ENCODE measurements at regions not wholly inside any gene's neighbourhood (a gene's known extent, or its start where the extent isn't known, plus 50 kb on each side); places are given as distances from the start of the nearest gene placed in this dataset.

DNA sequence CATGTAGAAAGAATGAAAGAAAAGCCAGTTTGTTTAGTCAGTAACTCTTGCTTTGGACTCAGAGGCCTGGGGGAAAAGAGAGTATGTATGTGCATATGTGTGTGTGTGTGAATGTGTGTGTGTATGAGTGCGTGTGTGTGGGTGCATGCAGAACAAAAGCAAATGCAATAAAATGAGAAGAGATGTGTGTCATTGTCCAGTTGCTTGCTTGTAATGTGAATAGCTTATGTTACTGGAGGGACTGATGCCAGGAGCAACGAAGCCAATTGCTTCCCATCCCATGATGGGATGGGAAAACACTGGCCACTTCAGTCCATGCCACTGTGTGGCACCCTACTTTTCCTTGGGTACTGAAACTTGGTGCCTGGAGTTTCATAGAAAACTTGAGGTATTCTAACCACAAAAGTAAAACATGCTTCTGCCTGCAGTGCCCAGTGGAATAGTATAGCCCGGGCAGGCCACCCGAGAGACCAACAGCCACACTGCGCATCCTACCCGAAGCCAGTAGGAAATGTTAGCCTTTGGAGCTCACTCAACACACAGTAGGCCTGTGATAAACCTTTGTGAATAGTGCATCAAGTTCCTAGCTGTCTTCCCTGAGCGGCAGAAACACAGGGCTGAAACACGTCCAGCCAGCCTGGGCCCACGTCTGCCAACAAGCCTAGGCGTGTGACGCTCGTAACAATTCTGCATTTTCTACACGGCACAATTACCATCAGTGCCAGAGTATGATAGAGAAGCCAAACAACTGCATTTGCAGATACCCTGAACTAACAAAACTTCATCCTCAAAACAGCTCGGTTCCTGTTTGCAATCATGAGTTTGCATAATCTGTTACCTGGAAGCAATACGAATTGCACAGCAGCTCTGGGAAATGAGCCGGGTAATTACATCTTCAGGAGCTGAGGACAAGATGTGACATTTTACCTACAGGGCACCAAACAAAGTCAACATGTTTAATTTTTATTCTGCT, 198.1 kb downstream of the SYK start:
- no peaks in the 10 kb centered on the region for H3K79me2 ChIP-seq (ENCODE audit: insufficient read depth)
- no peak overlapping the region for H2AFZ ChIP-seq (ENCODE audit: low read depth)
- no peak overlapping the region for H3K4me3 ChIP-seq (ENCODE audit: low read depth in 2 of 2, low read length in 1 of 2)
- TF ChIP-seq JUND (IDR thresholded peaks at IDR 0.05) (no peak), EP300 (IDR thresholded peaks at IDR 0.05; ENCODE audit: borderline replicate concordance in 1 of 2, low read depth in 1 of 2, low read length in 1 of 2) (no peak), TCF12 (IDR thresholded peaks at IDR 0.05) (no peak)
- WGBS (ENCODE audit: low lambda C conversion rate) = 80% methylated on average over 11 of the region's 16 CpGs
- H3K9ac ChIP-seq = no peak overlapping the region
- no peaks in the 10 kb centered on the region for H3K36me3 ChIP-seq (replicated peaks in 1 of 2; ENCODE audit: control insufficient read depth in 1 of 2, insufficient read depth in 2 of 2, low read length in 1 of 2)
- no peaks in the 10 kb centered on the region for H3K9me3 ChIP-seq
- no peaks in the 10 kb centered on the region for H4K20me1 ChIP-seq (ENCODE audit: insufficient read depth)
- no peaks in the 10 kb centered on the region; a peak in 1 of 4 replicates for H3K4me1 ChIP-seq (ENCODE audit: control insufficient read depth in 1 of 2, insufficient read depth in 2 of 2, low read depth in 1 of 2, low read length in 1 of 2)
- no peaks in the 10 kb centered on the region for H3F3A ChIP-seq (replicated peaks; ENCODE audit: insufficient read depth)
- H3K4me2 ChIP-seq = no peak overlapping the region
- POLR2A ChIA-PET = no interaction called here
- no peak overlapping the region for H3K27ac ChIP-seq (ENCODE audit: low read depth in 2 of 2, low read length in 1 of 2)
- H3K9me2 ChIP-seq = no peaks in the 10 kb centered on the region
- CTCF ChIA-PET = interaction anchor here (1.2 kb wide), 1 partner anchor 85 kb away, joined by 4 read pairs; no protein-coding TSS in a partner anchor
- no peak for DNase-seq
- no peaks in the 10 kb centered on the region for H3K27me3 ChIP-seq (ENCODE audit: insufficient read depth)

DNA sequence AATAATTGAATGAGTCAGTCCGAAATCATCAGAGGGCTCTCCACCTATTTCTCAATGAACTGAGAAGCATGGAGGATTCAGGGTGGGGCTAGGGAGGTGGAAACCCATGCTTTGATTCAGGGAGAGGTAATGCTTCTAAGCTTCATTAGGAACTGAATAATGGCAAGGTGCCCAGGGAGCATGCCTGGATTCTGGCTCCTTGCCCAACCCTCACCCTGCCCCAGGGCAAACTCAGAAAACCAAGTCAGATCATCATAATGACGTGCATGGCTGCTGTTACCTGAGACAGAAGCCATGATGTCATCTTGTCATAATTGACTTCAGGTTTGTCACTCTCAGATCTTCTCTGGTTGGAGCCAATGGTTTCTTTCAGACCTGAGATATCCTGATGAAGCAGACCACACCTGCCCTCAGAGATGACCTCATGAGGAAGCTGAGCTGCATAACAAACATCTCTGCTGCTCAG, 199.6 kb downstream of the SYK start:
- H3K36me3 ChIP-seq (replicated peaks in 1 of 2; ENCODE audit: control insufficient read depth in 1 of 2, insufficient read depth in 2 of 2, low read length in 1 of 2) = no peaks in the 10 kb centered on the region
- H3K9me2 ChIP-seq = no peaks in the 10 kb centered on the region
- no peaks in the 10 kb centered on the region for H4K20me1 ChIP-seq (ENCODE audit: insufficient read depth)
- H3K27ac ChIP-seq (ENCODE audit: low read depth in 2 of 2, low read length in 1 of 2) = no peak overlapping the region
- no peak overlapping the region for H3K4me3 ChIP-seq (ENCODE audit: low read depth in 2 of 2, low read length in 1 of 2)
- no peaks in the 10 kb centered on the region; a peak in 1 of 4 replicates for H3K4me1 ChIP-seq (ENCODE audit: control insufficient read depth in 1 of 2, insufficient read depth in 2 of 2, low read depth in 1 of 2, low read length in 1 of 2)
- 29% methylated on average over 2 of the region's 2 CpGs for WGBS (ENCODE audit: low lambda C conversion rate)
- no peak overlapping the region for H3K9ac ChIP-seq
- ChIA-PET CTCF (interaction anchor here (1.2 to 1.3 kb wide), 3 partner anchors 10 to 86 kb away, joined by 3 to 4 read pairs (median 3); no protein-coding TSS in a partner anchor), POLR2A (no interaction called here)
- H3F3A ChIP-seq (replicated peaks; ENCODE audit: insufficient read depth) = no peaks in the 10 kb centered on the region
- TF ChIP-seq NFIC (IDR thresholded peaks at IDR 0.05; ENCODE audit: borderline replicate concordance) (peak; percentile 49; the same call in 1 of the 2 replicates), SIN3A (IDR thresholded peaks at IDR 0.05; ENCODE audit: borderline replicate concordance, low read depth, low read length) (no peak)
- H3K9me3 ChIP-seq = no peaks in the 10 kb centered on the region
- H3K4me2 ChIP-seq = no peak overlapping the region
- peak; percentile 32 for DNase-seq
- H3K27me3 ChIP-seq (ENCODE audit: insufficient read depth) = no peaks in the 10 kb centered on the region
- H2AFZ ChIP-seq (ENCODE audit: low read depth) = no peak overlapping the region
- no peaks in the 10 kb centered on the region for H3K79me2 ChIP-seq (ENCODE audit: insufficient read depth)

DNA sequence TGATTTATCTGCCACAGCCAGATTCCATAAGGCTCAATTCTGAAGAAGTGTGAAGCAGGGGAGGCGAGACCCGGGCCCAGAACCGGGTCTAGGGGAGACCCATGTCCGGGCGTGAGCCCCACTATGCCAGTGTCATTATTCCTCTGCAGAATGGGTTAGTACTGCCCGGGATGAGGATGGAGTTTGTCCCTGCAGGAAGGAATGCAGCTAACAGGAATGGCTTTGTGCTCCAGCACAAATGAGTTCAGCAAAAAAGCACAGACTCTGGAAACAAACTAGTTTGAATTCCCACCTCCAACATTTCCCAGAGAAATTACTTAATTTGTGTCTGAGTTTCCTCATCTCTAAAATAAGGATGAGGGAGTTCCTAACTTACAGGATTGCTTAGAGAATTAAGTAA, 202.9 kb downstream of the SYK start:
- no peak for DNase-seq
- H3K9me2 ChIP-seq = no peaks in the 10 kb centered on the region
- no peaks in the 10 kb centered on the region for H3F3A ChIP-seq (replicated peaks; ENCODE audit: insufficient read depth)
- POLR2A ChIA-PET = no interaction called here
- no peaks in the 10 kb centered on the region for H3K9me3 ChIP-seq
- H3K4me1 ChIP-seq (ENCODE audit: control insufficient read depth in 1 of 2, insufficient read depth in 2 of 2, low read depth in 1 of 2, low read length in 1 of 2) = no peaks in the 10 kb centered on the region; a peak in 1 of 4 replicates
- no peaks in the 10 kb centered on the region for H3K27me3 ChIP-seq (ENCODE audit: insufficient read depth)
- no peak overlapping the region for H3K4me2 ChIP-seq
- H2AFZ ChIP-seq (ENCODE audit: low read depth) = no peak overlapping the region
- no peak overlapping the region for H3K4me3 ChIP-seq (ENCODE audit: low read depth in 2 of 2, low read length in 1 of 2)
- CTCF ChIA-PET = interaction anchor here (0.7 to 1.3 kb wide), 2 partner anchors 10 to 863 kb away, joined by 3 read pairs; no protein-coding TSS in a partner anchor
- H3K9ac ChIP-seq = no peak overlapping the region
- 61% methylated on average over 5 of the region's 6 CpGs for WGBS (ENCODE audit: low lambda C conversion rate)
- no peaks in the 10 kb centered on the region for H3K36me3 ChIP-seq (replicated peaks in 1 of 2; ENCODE audit: control insufficient read depth in 1 of 2, insufficient read depth in 2 of 2, low read length in 1 of 2)
- no peak overlapping the region for H3K27ac ChIP-seq (ENCODE audit: low read depth in 2 of 2, low read length in 1 of 2)
- H3K79me2 ChIP-seq (ENCODE audit: insufficient read depth) = no peaks in the 10 kb centered on the region
- no peaks in the 10 kb centered on the region for H4K20me1 ChIP-seq (ENCODE audit: insufficient read depth)
- TF ChIP-seq RCOR1 (IDR thresholded peaks at IDR 0.05; ENCODE audit: low read length) (no peak), TAF1 (IDR thresholded peaks at IDR 0.05; ENCODE audit: borderline replicate concordance, low read depth, low read length) (no peak), ELF1 (IDR thresholded peaks at IDR 0.05) (no peak), JUND (IDR thresholded peaks at IDR 0.05) (no peak), GATA2 (CRISPR knock-in tag; IDR thresholded peaks at IDR 0.05) (no peak), RAD21 (IDR thresholded peaks at IDR 0.05; ENCODE audit: low read length) (no peak), USF2 (IDR thresholded peaks at IDR 0.05; ENCODE audit: borderline replicate concordance, low read depth, low read length) (no peak), POLR2AphosphoS5 (IDR thresholded peaks at IDR 0.05; ENCODE audit: low read depth, low read length) (no peak), GABPA (IDR thresholded peaks at IDR 0.05; ENCODE audit: low read depth) (no peak)
- TF ChIP-seq, protein P1, sequence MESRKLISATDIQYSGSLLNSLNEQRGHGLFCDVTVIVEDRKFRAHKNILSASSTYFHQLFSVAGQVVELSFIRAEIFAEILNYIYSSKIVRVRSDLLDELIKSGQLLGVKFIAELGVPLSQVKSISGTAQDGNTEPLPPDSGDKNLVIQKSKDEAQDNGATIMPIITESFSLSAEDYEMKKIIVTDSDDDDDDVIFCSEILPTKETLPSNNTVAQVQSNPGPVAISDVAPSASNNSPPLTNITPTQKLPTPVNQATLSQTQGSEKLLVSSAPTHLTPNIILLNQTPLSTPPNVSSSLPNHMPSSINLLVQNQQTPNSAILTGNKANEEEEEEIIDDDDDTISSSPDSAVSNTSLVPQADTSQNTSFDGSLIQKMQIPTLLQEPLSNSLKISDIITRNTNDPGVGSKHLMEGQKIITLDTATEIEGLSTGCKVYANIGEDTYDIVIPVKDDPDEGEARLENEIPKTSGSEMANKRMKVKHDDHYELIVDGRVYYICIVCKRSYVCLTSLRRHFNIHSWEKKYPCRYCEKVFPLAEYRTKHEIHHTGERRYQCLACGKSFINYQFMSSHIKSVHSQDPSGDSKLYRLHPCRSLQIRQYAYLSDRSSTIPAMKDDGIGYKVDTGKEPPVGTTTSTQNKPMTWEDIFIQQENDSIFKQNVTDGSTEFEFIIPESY (IDR thresholded peaks at IDR 0.05; ENCODE audit: borderline replicate concordance, low read depth) = no peak
